Sciatic nerve (tissue), 2 donors: ENCODE measurements at regions not wholly inside any gene's neighbourhood (a gene's known extent, or its start where the extent isn't known, plus 50 kb on each side); places are given as distances from the start of the nearest gene placed in this dataset.

Source experiments
- ATAC-seq: fragments of 200-7000 bp; cut with Tn5 transposase; one replicate; pipeline ENCODE4 v1.9.1; 2020; ENCODE audit warnings: mild to moderate bottlenecking, moderate library complexity
- DNase-seq: peaks from one replicate; pipeline ENCODE4 v3.0.0-alpha.2; 2020; ENCODE audit warnings: low spot score
- intact Hi-C: fragments of 100-400 bp; cut with DNase I; formaldehyde crosslinking; loops from one replicate; pipeline ENCODE4 v1.14.2; 2022
- donor health status: DM: no; HTN: no; CAD: no.
- donor health status: DM: no; HTN: no; CAD: no.

DNA sequence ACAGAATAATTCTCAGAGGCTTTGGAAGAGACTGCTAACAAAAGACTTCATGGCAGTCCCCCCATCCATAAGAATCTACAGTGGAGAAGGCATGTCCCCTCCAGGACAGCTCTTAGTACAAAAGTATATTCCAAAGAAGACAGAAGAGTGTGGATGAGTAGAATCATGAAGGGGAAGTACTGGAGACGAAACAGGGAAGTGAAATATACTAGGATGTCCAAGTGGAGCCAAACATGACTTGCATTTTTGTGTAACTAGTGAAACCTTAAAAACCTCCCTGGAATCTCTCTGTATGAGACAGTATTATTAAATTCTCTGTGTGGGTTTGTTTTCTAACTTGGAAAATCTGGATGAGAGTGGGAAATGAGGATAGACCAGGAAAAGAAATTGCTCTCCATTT lies 312.4 kb downstream of the RSL24D1 start:
- intact Hi-C loops, result no loop called here
- DNase-seq (no peak), ATAC-seq (no peak)

GRCh38 chr15:54859982-54860381 lies 336.8 kb downstream of the RSL24D1 start:
- ATAC-seq (no peak), DNase-seq (no peak)
- intact Hi-C loops, result no loop called here

DNA sequence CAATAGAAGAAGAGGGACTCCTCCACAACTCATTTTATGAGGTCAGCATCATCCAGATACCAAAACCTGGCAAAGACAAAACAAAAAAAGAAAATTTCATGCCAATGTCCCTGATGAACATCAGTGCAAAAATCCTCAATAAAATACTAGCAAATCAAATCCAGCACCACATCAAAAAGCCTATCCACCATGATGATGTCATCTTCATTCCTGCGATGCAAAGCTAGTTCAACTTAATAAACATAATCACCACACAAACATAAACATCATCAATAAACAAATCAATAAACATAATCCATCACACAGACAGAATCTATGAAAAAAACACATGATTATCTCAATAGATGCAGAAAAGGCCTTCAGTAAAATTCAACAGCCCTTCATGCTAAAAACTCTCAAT lies 342.1 kb downstream of the RSL24D1 start:
- no peak for DNase-seq
- ATAC-seq, result no peak
- intact Hi-C loops, result no loop called here

DNA sequence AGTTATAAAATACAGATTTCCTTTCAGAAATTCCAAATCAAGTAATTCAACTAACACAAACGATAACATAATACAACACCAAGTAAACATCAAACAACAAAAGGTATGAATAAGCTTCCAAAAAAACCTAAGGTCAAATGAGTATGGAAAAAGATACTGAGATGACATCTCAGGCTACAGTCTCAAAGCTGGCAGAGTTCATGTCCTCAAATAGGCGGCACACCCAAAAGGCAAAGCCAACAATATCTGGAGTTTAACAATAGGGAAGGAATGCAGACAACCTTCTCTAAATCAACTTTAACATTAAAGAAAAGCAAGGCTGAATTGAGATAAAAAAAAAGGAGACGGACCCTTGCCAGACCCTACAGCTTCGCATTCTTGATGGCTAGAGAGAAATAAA lies 346.6 kb downstream of the RSL24D1 start:
- DNase-seq, result no peak
- intact Hi-C loops, result no loop called here
- ATAC-seq, result no peak

GRCh38 chr15:54843006-54843405 lies 353.7 kb downstream of the RSL24D1 start:
- no peak for ATAC-seq
- intact Hi-C loops, result no loop called here
- DNase-seq, result no peak

GRCh38 chr15:54841701-54842305 lies 354.9 kb downstream of the RSL24D1 start:
- intact Hi-C loops, result no loop called here
- ATAC-seq (peak; percentile 32), DNase-seq (no peak)

DNA sequence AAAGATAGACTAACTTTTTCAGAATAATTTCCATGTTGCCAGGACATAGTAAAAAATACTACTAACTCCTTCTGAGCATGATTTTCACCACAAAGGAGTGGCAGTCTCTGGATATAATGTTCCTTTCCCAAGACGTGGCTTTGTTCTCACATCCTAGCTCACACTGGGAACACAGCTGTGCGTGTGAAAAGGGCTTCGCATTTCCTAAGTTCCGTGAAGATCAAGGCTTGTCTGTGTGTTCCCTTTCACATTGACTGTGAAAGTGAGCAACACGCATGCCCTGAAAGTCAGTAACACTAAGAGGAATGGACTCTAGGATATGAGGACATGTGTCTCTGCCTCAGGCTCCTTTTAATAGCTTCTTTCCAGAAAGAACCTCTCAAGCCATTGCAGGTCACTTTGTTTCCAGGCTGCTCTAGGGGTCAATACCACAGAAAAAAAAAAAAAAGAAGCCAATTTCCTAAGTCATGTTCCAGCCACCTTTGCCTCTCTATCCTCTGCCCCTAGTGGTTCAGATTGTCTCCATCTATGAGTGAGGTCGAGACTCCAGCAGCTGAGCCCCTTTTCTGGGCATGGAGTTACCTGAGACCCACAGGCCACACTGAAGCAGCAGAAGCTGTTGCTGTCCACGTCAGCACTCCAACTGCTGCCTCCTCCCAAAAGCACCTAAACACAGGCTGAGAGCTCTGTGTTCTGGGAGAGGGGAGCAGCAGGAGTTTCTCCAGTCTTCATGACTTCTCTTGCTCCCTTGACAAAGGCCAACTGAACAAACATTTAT lies 355.9 kb downstream of the RSL24D1 start:
- no peak for ATAC-seq
- intact Hi-C loops, result no loop called here

GRCh38 chr15:54839379-54839778 lies 357.4 kb downstream of the RSL24D1 start:
- intact Hi-C loops, result no loop called here
- no peak for ATAC-seq
- no peak for DNase-seq

More for the DNA sequence above, 355.9 kb downstream of the RSL24D1 start:
- no peak for DNase-seq

- intact Hi-C loops, result no loop called here
- DNase-seq (no peak), ATAC-seq (no peak)
Observed at GRCh38 chr15:54836052-54836795, 360.5 kb downstream of the RSL24D1 start.

GRCh38 chr15:54829821-54830220 lies 366.9 kb downstream of the RSL24D1 start:
- ATAC-seq, result no peak
- DNase-seq, result no peak
- intact Hi-C loops, result no loop called here

DNA sequence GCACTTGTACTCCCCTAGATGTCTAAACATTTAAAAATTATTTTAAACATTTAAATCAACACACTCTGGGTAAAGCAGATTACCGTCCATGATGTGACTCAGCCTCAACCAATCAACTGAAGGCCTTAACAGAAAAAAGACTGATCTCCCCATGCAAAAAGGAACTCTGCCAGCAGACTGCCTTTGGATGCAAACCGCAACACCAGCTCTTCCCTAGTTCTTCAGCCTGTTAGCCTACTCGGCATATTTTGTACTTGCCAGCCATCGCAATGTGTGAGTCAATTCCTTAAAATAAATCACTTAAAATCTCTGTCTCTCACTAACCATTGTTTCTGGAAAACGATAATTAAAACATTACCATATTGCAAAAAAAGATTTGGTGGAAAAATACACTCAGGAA lies 375.9 kb downstream of the RSL24D1 start:
- ATAC-seq, result peak; percentile 66
- intact Hi-C loops, result no loop called here
- DNase-seq, result no peak

- peak; percentile 50 for ATAC-seq
- no peak for DNase-seq
- intact Hi-C loops, result no loop called here
Observed at GRCh38 chr15:54820098-54820497, 376.6 kb downstream of the RSL24D1 start.

DNA sequence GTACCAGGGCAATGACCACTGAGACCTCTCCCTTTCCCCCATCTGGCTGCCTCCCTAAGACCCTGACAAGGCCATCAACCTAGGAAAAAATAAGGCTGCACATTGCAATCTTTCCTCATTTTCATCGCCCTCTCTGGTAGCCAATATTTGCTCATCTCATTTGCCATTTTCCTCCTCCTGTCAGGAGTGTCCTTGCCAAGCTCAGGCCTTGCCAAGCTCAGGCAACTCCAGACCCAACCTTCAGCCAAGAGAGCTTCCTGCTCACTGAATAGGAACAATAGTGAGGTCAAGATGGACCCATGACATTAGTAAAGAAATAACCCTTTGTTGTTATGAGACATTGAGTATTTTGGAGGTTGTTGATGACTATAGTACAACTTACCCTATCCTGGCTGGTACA lies 380.3 kb downstream of the RSL24D1 start:
- ATAC-seq (no peak), DNase-seq (no peak)
- intact Hi-C loops, result no loop called here

DNA sequence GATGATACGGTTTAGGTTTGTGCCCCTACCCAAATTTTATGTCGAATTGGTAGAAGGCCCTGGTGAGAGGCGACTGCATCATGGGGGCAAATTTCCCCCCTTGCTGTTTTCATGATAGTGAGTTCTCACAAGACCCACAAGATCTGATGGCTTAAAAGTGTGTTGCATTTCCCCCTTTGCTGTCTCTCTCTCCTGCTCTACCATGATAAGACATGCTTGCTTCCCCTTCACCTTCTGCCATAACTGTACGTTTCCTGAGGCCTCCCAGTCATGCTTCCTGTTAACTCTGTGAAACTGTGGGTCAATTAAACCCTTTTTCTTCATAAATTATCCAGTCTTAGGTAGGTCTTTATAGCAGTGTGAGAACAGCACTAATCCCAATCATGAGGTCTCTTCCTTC lies 381.2 kb downstream of the RSL24D1 start:
- intact Hi-C loops, result no loop called here
- DNase-seq (no peak), ATAC-seq (no peak)

DNA sequence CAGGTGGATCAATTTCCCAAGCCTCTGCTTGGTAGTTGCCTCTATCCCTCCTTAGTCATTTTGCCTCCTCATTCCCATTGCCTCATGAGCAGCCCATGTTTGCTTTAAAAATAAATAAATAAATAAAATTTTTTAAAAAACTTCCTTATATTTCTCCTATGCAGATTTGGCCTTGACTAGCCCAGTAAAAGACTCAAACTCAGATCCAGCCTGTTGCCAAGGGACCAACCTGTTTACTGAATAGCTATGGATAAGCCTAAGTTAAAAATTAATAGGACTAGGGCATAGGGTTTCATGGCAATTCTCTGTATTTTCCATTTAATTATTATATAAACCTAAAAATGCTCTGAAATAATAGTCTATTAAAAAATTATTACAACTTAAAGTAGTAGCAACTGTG lies 384.4 kb downstream of the RSL24D1 start:
- ATAC-seq (no peak), DNase-seq (no peak)
- intact Hi-C loops, result no loop called here

DNA sequence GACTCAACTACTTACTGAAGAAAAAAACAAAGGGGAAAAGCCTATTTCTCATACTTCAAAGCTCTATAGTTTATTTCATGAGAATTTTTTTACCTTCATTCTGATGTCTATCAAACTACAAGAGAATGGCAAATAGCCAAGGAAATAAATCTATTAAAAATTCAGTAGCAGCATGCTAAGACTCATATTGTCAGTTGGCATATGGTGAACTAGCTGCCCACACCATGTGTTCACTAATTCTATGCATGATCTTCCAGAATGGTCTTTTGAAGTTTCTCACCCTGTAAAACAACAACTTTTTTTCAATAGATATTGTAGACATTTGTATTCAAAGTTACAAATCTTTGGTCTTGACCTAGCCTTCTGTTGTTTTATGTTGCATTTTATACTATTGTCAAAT lies 386.2 kb downstream of the RSL24D1 start:
- ATAC-seq (no peak), DNase-seq (no peak)
- intact Hi-C loops, result no loop called here

GRCh38 chr15:54810031-54810430 lies 386.7 kb downstream of the RSL24D1 start:
- DNase-seq, result no peak
- no peak for ATAC-seq
- intact Hi-C loops, result no loop called here

DNA sequence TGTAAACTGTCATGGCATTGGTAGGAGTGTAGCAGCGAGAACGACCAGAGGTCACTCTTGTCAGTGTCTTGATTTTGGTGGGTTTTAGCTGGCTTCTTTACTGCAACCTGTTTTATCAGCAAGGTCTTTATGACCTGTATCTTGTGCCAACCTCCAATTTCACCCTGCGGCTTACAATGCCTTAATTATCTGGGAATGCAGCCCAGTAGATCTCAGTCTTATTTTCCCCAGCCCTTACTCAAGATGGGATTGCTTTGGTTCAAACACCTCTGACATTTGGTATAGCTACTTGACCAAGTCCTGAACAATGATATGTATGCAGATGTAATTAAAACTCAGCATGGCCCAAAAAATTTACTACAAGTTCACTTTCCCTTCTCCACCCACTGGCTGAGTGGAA lies 388.4 kb downstream of the RSL24D1 start:
- no peak for DNase-seq
- intact Hi-C loops, result no loop called here
- ATAC-seq, result no peak

- ATAC-seq (no peak), DNase-seq (no peak)
- intact Hi-C loops, result no loop called here
Observed at GRCh38 chr15:54803987-54804386, 392.8 kb downstream of the RSL24D1 start.

DNA sequence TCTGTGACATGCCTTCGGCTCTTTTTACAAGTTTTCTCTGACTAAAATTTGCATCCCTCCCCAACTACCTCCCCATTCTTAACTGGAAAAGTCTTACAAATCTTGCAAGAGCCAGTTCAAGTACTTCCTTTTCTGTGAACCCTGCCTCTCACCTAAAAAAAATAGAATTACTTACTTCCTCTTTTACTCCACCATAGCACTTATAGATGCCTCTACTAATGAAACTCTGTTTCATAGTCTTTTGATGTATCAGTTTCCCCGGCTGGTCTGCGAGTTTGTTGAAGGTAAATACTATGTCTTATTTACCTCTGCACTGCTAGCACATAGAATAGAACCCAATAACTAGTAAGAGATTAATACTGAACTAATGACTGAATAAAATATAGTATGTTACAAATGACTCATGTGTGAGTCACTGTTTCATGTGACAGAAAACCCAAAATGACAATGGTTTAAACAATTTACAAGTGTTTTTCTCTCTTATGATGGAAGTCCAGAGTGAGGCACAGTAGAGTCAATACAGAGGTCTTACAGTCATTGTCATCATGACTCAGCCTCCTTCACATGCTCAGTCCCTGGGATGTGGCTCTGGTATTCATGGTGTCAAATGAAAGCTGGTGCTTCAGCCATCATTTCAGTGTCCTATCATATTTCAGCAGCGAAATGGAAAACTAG lies 393.5 kb downstream of the RSL24D1 start:
- DNase-seq, result no peak
- intact Hi-C loops, result no loop called here
- no peak for ATAC-seq
